ENCODE measurements at regions not wholly inside any gene's neighbourhood (a gene's known extent, or its start where the extent isn't known, plus 50 kb on each side); places are given as distances from the start of the nearest gene placed in this dataset.

DNA sequence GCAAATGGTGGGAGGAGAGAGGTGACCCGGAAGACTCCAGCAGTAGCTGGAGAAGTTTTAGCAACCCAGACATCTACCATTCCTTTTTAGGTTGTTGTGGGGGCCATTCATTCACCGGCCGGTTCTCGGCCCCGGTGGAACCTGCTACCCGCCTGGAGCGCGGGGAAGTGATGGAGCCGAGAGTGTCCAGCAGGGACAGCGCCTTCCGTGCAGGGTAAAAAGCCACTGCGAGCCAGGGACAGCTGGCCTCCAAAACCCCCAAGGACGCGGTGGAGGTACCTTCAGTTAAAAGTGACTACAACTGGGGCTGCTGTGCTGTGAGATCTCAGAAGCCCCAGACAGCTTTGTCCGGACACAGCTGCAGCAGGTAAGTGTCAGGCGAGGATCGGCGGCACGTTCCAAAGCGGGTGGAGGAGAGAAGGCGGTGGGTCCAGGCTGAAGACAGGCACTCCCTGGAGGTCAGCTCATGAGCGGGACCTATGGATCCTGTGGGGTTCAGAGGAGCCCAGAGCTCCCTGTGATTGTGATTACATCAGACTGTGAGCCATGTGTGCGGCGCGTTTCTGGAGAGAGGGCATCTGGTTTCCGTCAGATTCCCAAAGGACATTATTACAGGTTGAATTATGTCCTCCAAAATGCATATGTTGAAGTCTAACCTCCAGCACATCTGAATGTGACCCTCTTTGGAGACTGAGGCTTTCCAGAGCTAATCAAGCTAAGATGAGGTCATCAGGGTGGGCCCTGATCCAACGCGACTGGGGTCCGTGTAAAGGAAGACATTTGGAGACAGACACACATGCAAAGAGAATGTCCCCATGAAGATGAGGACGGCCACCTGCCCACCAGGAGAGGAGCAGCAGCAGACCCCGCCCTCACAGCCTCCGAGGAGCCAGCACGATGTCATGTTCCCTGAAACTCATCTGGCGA lies 276.3 kb downstream of the EIPR1 start:
- TF ChIP-seq, protein P1, sequence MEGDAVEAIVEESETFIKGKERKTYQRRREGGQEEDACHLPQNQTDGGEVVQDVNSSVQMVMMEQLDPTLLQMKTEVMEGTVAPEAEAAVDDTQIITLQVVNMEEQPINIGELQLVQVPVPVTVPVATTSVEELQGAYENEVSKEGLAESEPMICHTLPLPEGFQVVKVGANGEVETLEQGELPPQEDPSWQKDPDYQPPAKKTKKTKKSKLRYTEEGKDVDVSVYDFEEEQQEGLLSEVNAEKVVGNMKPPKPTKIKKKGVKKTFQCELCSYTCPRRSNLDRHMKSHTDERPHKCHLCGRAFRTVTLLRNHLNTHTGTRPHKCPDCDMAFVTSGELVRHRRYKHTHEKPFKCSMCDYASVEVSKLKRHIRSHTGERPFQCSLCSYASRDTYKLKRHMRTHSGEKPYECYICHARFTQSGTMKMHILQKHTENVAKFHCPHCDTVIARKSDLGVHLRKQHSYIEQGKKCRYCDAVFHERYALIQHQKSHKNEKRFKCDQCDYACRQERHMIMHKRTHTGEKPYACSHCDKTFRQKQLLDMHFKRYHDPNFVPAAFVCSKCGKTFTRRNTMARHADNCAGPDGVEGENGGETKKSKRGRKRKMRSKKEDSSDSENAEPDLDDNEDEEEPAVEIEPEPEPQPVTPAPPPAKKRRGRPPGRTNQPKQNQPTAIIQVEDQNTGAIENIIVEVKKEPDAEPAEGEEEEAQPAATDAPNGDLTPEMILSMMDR (IDR thresholded peaks at IDR 0.05; ENCODE audit: insufficient read depth, low read depth, low read length, missing control alignments): no peak
- DNase-seq (ENCODE audit: low read depth): no peak

DNA sequence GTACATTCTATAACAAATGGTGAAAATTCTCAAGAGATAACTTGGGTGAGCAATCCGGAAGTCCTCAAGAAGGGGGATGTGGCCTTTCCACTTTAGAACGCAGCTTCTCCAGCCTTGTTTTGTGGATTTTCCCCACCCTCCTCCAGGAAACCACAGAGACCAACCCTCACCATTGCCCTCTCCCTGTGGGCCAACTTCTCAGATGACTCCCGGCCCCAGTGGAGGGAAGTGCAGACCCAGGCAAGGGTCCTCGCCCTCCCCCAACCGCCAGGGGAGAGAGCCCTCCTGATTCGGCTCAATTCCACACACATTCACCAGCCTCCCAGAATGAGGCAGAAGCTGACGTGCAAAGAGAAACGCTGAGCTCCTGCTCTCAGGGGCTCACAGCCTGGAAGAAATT lies 277.2 kb downstream of the EIPR1 start:
- no peak overlapping the region for H3K4me3 ChIP-seq (ENCODE audit: low read depth, low read length)
- TF ChIP-seq, protein P1 (IDR thresholded peaks at IDR 0.05; ENCODE audit: insufficient read depth, low read depth, low read length, missing control alignments): no peak
- no peak for DNase-seq (ENCODE audit: low read depth)

More for the DNA sequence above, 276.3 kb downstream of the EIPR1 start:
- no peak overlapping the region for H3K4me3 ChIP-seq (ENCODE audit: low read depth, low read length)

DNA sequence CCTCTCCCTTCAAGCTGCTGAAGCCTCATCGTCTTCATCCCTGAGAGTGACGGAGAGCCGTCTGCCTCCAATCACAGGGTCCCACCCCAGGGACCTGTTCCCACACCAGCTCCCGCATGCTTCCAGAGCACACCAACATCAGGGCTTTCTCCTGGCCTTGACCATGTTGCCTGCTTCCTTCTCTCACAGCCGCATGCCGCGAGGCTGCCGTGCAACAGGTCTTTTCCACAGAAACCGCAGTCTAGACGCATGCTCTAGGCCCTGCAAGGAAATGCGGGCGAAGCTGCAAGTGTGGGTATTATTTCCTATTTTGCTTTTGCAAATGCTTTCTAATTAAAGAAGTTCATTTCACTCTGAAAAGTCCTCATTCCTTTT lies 277.8 kb downstream of the EIPR1 start:
- DNase-seq (ENCODE audit: low read depth): peak; percentile 8
- TF ChIP-seq, protein P1 (IDR thresholded peaks at IDR 0.05; ENCODE audit: insufficient read depth, low read depth, low read length, missing control alignments): no peak
- no peak overlapping the region for H3K4me3 ChIP-seq (ENCODE audit: low read depth, low read length)

DNA sequence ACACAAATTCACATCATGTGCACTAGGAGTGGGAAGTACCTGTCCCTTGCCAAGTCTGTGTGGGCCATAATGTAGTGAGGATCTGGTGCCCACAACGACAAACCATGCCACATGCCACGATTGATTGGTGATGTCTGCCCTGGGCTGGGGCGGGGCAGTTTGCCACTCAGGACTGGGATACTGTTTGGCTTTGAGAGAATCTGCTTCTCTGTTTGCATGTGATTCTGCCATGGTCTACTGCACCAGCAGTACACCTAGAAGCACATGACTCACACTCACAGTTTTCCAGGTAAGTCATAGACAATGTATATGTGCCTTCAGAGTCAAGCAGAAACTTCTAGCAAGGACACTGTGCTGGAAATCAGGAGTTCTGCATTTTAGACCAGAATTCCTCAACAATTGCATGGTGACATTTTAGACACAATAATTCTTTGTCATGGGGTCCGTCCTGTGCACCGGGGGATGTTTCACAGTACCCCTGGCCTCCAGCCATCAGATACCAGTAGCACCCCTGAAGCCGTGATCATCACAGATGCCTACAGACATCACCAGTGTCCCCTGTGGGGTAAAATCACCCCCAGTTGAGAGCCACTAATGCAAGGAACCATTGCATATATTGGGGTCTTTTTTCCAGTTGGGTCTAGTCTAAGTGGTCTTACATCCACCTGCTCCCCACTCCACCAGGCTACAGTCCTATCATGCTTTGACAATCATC lies 278.3 kb downstream of the EIPR1 start:
- TF ChIP-seq, protein P1 (IDR thresholded peaks at IDR 0.05; ENCODE audit: insufficient read depth, low read depth, low read length, missing control alignments): no peak
- DNase-seq (ENCODE audit: low read depth): peak; percentile 5
- H3K4me3 ChIP-seq (ENCODE audit: low read depth, low read length): no peak overlapping the region

DNA sequence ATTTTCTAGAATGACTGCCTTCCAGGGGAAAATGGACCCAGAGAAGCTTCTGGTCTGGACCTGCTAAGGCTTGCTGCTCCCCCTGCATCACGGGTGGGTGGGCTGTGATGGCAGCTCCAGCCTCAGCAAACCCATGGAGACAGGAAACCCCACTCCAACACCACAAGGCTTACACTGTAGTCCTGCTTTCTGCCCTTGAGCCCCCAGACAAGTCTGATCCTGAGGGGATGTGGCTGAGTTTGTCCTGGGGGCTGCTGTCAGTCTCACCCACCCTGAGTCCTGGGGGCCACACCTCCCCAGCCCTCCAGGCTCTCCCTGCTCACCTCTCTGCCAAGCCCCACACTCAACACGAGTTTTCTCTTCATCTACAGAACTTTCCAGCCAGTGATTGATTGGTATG lies 279.4 kb downstream of the EIPR1 start:
- no peak for DNase-seq (ENCODE audit: low read depth)
- H3K4me3 ChIP-seq (ENCODE audit: low read depth, low read length): no peak overlapping the region
- TF ChIP-seq, protein P1 (IDR thresholded peaks at IDR 0.05; ENCODE audit: insufficient read depth, low read depth, low read length, missing control alignments): no peak

DNA sequence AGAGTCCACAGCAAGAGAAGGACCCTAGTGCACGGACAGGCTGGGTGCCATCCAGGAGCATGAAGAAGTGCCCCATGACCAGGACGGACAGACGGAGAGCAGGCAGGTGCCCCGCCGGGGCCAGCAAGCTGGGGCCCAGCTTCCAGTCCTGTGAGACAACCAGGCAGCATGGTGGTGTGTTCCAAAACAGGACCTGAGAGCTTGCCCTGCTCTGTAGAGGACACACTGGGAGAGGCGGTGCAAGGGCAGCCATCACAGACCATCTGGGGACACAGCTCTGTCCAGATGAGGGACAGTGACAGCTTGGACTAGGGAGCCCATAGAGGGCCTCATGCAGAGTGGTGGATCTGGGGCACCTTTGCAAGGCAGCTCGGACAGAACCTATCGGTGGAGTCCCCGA lies 279.8 kb downstream of the EIPR1 start:
- TF ChIP-seq, protein P1 (IDR thresholded peaks at IDR 0.05; ENCODE audit: insufficient read depth, low read depth, low read length, missing control alignments): no peak
- DNase-seq (ENCODE audit: low read depth): no peak

More for the DNA sequence above, 279.8 kb downstream of the EIPR1 start:
- no peak overlapping the region for H3K4me3 ChIP-seq (ENCODE audit: low read depth, low read length)
